ENCODE measurements at regions not wholly inside any gene's neighbourhood (a gene's known extent, or its start where the extent isn't known, plus 50 kb on each side); places are given as distances from the start of the nearest gene placed in this dataset.

GRCh38 chr16:86444261-86444660 is 66.1 kb upstream of the FOXF1 start:
- in situ Hi-C loops (cut with MboI), result no loop called here
- ChIA-PET RAD21 (ENCODE audit: unreplicated experiment) (no interaction called here), CTCF (no interaction called here), POLR2A (no interaction called here), SMC1A (ENCODE audit: uncharacterized antibody, unreplicated experiment) (no interaction called here)
- Histone ChIP-seq H3K9me3 (replicated peaks; ENCODE audit: control insufficient read depth, insufficient read depth, low read length) (no peaks in the 10 kb centered on the region), H3K36me3 (ENCODE audit: control insufficient read depth in 2 of 2, insufficient read depth in 2 of 2, low read length in 1 of 2) (no peaks in the 10 kb centered on the region), H3K4me1 (ENCODE audit: control insufficient read depth, insufficient read depth, low read length) (no peaks in the 10 kb centered on the region), H3K79me2 (ENCODE audit: control insufficient read depth, insufficient read depth, low read length) (no peaks in the 10 kb centered on the region), H3K27ac (ENCODE audit: control insufficient read depth, insufficient read depth) (no peak overlapping the region), H3K27me3 (replicated peaks in 1 of 2; ENCODE audit: control insufficient read depth in 2 of 2, insufficient read depth in 2 of 2, low read length in 1 of 2) (peaks cover 2 to 7% of the 10 kb centered on the region in 2 experiments; a peak in 2 of 4 replicates), H3K4me3 (no peak overlapping the region), H4K20me1 (ENCODE audit: control insufficient read depth, insufficient read depth) (no peaks in the 10 kb centered on the region), H3K9ac (ENCODE audit: control insufficient read depth, insufficient read depth, low read length) (no peak overlapping the region), H3K4me2 (ENCODE audit: control insufficient read depth, insufficient read depth) (no peak overlapping the region), H2AFZ (ENCODE audit: control insufficient read depth, low read depth, low read length) (no peak overlapping the region)
- no TSS peak for BruUV-seq (replicated peaks)
- intact Hi-C loops (cut with micrococcal nuclease; ENCODE audit: unreplicated experiment), result no loop called here
- under 1% methylated on average over 17 of the region's 17 CpGs for WGBS (ENCODE audit: insufficient coverage, insufficient replicate concordance, low lambda C conversion rate, missing lambda C conversion rate)
- DNase-seq (ENCODE audit: low read depth, low spot score) (no peak), FAIRE-seq (no peak), ATAC-seq (no peak)
- no peak for TF ChIP-seq SREBF1 (IDR thresholded peaks at IDR 0.05; ENCODE audit: low read length)
- TF ChIP-seq RELB (IDR thresholded peaks at IDR 0.05; ENCODE audit: low read depth), result no peak
- no peak for TF ChIP-seq POLR2AphosphoS2 (IDR thresholded peaks at IDR 0.05; ENCODE audit: low read depth, low read length)
- no peak for TF ChIP-seq TCF12 (IDR thresholded peaks at IDR 0.05; ENCODE audit: low read depth, low read length)
- no peak for TF ChIP-seq STAT1 (conservative IDR thresholded peaks at IDR 0.05)
- TF ChIP-seq MLLT1 (IDR thresholded peaks at IDR 0.05), result no peak
- no peak for TF ChIP-seq RB1 (IDR thresholded peaks at IDR 0.05; ENCODE audit: borderline replicate concordance)
- no peak for TF ChIP-seq CHD4 (IDR thresholded peaks at IDR 0.05)
- TF ChIP-seq, protein P1, sequence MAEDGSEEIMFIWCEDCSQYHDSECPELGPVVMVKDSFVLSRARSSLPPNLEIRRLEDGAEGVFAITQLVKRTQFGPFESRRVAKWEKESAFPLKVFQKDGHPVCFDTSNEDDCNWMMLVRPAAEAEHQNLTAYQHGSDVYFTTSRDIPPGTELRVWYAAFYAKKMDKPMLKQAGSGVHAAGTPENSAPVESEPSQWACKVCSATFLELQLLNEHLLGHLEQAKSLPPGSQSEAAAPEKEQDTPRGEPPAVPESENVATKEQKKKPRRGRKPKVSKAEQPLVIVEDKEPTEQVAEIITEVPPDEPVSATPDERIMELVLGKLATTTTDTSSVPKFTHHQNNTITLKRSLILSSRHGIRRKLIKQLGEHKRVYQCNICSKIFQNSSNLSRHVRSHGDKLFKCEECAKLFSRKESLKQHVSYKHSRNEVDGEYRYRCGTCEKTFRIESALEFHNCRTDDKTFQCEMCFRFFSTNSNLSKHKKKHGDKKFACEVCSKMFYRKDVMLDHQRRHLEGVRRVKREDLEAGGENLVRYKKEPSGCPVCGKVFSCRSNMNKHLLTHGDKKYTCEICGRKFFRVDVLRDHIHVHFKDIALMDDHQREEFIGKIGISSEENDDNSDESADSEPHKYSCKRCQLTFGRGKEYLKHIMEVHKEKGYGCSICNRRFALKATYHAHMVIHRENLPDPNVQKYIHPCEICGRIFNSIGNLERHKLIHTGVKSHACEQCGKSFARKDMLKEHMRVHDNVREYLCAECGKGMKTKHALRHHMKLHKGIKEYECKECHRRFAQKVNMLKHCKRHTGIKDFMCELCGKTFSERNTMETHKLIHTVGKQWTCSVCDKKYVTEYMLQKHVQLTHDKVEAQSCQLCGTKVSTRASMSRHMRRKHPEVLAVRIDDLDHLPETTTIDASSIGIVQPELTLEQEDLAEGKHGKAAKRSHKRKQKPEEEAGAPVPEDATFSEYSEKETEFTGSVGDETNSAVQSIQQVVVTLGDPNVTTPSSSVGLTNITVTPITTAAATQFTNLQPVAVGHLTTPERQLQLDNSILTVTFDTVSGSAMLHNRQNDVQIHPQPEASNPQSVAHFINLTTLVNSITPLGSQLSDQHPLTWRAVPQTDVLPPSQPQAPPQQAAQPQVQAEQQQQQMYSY (CRISPR knock-in tag; IDR thresholded peaks at IDR 0.05), result no peak
- no peak for TF ChIP-seq NKRF (conservative IDR thresholded peaks at IDR 0.05)
- no peak for TF ChIP-seq BACH1 (IDR thresholded peaks at IDR 0.05; ENCODE audit: borderline replicate concordance)
- TF ChIP-seq, protein P2, sequence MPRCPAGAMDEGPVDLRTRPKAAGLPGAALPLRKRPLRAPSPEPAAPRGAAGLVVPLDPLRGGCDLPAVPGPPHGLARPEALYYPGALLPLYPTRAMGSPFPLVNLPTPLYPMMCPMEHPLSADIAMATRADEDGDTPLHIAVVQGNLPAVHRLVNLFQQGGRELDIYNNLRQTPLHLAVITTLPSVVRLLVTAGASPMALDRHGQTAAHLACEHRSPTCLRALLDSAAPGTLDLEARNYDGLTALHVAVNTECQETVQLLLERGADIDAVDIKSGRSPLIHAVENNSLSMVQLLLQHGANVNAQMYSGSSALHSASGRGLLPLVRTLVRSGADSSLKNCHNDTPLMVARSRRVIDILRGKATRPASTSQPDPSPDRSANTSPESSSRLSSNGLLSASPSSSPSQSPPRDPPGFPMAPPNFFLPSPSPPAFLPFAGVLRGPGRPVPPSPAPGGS (IDR thresholded peaks at IDR 0.05; ENCODE audit: borderline replicate concordance, insufficient read depth, low read depth, low read length, poor library complexity, severe bottlenecking), result no peak
- no peak for TF ChIP-seq ASH2L (IDR thresholded peaks at IDR 0.05; ENCODE audit: borderline replicate concordance, low read depth)
- TF ChIP-seq RUNX3 (IDR thresholded peaks at IDR 0.05; ENCODE audit: low read length), result no peak
- TF ChIP-seq KDM1A (IDR thresholded peaks at IDR 0.05; ENCODE audit: borderline replicate concordance), result no peak

All from GM12878 (cell line).